SH-SY5Y (cell line): ENCODE measurements at regions not wholly inside any gene's neighbourhood (a gene's known extent, or its start where the extent isn't known, plus 50 kb on each side); places are given as distances from the start of the nearest gene placed in this dataset.

Source experiments
- GATA2 ChIP-seq: IDR thresholded peaks from 2 replicates; pipeline ENCODE4 v1.6.1; 2011; ENCODE audit warnings: mild to moderate bottlenecking, low read depth, low read length
- GATA3 ChIP-seq: IDR thresholded peaks from 2 replicates; pipeline ENCODE4 v1.6.1; 2011; ENCODE audit warnings: low read depth, mild to moderate bottlenecking, low read length, moderate library complexity

DNA sequence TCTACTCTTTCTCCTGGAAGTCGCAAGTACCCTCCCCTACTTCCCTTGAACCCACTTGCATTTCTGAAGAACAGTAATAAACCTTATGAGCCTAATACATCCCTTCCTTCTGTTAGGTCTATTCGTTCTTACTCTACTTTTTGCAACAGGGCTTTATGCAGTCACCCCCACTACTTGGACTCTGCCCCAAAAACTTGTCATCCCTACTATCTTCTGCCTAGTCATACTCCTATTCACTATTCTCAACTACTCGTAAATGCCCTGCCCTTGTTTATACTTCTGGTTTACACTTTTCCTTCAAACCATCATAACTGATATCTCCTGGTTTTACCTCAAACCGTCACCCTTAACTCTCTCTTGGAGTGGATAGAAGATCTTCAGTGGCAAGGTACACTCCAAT, 55.2 kb upstream of the SLIT2 start:
- TF ChIP-seq GATA3 (no peak), GATA2 (no peak)

DNA sequence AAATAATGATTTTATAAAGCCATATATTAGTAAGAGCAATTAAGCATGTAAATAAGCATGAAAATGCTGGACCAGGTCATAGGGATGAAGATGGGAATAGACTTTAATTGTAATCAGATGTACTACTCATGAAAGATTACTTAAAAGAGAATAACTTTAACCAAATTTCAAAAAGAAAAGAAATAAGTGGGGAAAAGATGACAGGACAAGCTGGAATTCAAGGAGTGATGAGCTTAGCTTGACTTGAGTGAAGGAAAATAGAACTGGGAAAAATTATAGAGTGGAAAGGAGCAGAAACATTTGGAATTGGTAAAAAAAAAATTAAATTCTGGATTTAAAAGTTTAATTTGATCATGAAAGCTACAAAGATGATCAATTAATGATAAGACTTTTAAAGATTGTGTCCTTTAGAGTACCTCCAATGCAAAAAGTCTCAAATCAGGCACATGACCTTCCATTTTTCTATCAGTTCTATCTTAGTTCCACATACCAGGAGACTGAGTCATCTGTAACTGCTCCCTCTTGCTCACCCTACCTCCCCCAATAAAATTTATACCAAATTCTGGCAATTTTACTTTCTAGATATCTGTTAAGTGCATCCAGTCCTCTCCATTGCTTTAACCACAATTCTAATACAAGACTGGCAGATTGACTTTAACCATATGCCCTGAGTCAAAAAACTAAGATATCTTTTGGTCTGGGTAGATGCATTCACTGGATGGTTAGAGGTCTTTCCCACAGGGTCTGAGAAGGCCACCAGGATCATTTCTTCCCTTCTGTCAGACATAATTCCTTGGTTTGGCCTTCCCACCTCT, 56.4 kb upstream of the SLIT2 start:
- TF ChIP-seq GATA2 (no peak), GATA3 (no peak)

DNA sequence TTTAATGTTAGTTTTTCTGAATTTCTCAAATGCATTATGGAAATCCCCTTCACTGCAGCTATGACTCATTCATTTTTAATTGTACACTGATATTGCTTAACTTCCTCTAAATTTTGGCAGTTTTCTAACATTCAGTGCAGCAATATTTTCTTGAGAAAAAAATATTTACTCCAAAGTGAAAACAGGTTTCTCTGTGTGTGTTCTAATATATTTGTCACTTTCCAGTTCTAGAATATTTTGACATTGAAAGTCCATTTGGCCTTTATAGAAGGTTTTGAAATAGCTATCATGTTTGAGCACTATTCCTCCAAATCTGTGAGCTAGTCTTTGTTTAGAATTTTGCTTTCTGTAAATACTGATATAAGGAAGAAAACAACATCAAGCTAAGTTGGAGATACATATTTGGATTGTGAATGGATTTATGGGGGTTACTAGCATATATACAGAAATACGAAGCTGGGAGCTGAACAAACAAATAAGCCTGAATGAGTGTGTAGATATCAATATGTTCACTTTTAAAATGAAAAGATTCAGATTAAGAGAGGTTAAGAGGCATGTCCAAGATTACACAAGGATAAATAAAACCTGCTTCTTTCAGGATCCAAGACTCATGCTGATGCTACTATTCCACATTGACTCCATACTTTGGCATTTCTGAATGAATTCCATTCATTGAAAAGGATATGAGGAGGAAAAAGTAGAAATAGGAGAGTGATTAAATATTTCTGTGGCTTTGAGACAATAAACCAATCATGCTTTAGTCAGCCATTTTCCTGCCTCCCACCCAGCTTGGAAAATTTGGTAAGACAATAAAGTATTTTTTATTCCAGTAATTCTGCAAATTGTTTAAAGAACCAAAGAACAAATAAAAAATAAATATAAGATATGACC, 57.3 kb upstream of the SLIT2 start:
- no peak for TF ChIP-seq GATA3
- no peak for TF ChIP-seq GATA2

DNA sequence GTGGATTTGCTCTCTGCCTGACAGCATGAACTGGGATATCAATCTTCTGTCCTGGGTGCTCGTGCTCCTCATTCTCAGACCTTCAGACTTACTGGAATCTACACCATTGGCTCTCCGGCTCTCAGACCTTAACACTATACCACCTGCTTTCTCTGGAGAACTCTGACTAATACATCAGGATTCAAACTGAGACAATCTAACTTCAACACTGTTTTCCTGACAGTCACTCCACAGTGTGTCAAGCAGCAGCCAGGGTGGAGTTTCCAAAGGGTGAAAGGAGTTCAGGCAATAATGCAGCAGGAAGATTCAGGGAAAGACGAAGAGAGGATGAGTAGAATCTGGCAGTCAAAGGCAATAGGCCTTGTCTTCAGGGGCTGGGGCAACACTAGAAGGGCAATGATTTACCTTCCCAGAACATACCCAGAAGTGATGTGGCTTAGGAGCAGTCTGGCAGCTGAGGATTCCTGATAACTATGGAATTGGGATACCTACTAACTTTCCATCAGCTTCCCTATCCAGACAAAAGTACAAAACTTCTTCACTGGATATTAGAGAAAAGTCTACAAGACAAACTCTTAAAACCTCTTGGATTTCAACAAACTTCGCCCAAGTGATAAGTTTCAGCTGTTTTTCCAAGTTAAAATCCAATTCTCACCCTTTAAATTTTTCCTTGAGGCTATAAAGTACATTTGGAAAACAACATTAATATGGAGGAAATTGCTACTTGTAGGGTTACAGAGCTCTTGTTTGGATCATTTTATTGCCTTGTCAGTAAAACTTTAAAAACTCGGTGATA, 58.4 kb upstream of the SLIT2 start:
- TF ChIP-seq GATA2 (no peak), GATA3 (no peak)

DNA sequence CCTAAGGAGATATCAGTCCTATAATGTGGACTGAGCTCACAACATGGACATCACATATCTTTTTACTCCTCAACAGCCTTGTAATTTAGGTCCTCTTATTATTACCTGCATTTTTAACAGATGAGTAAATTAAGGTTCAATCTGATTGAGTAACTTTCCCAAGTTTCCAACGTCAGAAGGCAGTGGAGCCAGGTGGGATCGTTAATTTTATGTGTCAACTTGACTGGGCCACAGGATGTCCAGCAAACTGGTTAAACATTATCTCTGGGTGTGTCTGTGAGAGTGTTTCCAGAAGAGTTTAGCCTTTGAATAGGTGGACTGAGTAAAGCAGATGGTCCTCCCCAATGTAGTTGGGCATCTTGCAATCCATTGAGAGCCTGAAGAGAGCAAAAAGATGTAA, 59.0 kb upstream of the SLIT2 start:
- no peak for TF ChIP-seq GATA3
- no peak for TF ChIP-seq GATA2

DNA sequence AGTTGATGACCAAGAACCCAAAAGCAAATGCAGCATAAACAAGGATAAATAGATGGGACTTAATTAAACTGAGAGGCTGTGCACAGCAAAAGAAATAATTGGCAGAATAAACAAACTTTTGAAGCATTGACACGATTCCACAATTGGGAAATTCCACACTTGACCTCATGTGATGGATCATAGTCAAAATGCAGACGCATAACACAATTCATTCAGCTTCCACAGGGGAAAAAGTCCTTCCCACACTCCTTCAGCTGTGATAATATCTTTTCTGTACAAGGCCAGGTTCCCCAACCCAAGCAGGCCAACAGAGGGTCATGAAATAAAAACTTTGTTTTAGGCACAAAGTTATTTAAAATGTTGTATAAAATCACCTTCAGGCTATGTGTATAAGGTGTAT, 66.6 kb upstream of the SLIT2 start:
- no peak for TF ChIP-seq GATA2
- no peak for TF ChIP-seq GATA3

DNA sequence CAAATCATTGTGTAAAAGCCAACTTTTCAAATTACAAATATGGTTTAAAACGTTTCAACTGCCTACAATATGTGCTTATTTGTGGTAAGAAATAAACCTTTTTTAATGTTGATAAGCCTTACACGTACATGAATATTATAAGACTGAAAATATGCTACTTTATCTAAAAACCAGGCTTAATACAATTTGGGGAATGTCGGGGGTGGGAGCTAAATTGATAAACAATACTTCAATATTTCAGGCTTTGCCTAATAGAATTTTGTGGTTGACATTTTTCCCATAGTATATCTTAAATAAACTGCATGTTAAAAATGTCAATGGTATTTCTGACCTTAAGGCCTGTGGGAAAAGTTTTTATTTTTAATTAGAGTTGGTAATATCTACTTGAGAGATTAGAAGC, 69.8 kb upstream of the SLIT2 start:
- TF ChIP-seq GATA2 (no peak), GATA3 (no peak)

DNA sequence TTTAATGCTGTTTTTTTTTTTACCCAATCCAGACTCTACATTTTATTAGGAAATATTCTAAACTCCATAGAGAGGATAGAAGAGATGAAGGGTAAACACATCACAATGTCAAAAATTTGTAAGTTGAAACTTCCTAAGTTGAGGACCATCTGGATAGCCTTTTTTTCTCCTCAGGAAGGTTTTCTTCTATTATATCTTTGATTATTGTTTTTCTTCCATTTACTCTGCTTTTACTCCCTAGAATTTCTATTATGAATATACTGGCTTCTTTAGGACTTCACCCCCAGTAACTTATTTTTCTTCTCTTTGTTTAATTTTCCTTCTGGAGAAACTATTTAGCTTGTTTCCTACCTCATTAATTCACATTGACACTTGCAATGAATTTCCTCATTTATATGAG, 71.2 kb upstream of the SLIT2 start:
- TF ChIP-seq GATA2 (no peak), GATA3 (no peak)

GRCh38 chr4:20178902-20179576, 72.7 kb upstream of the SLIT2 start:
- TF ChIP-seq GATA2, result no peak
- no peak for TF ChIP-seq GATA3

- no peak for TF ChIP-seq GATA3
- no peak for TF ChIP-seq GATA2
Measured at GRCh38 chr4:20176881-20177280, 74.8 kb upstream of the SLIT2 start.

- TF ChIP-seq GATA2, result no peak
- TF ChIP-seq GATA3, result no peak
Measured at GRCh38 chr4:20172070-20172760, 79.5 kb upstream of the SLIT2 start.

- TF ChIP-seq GATA3, result no peak
- TF ChIP-seq GATA2, result no peak
Measured at GRCh38 chr4:20166544-20166943, 85.2 kb upstream of the SLIT2 start.

DNA sequence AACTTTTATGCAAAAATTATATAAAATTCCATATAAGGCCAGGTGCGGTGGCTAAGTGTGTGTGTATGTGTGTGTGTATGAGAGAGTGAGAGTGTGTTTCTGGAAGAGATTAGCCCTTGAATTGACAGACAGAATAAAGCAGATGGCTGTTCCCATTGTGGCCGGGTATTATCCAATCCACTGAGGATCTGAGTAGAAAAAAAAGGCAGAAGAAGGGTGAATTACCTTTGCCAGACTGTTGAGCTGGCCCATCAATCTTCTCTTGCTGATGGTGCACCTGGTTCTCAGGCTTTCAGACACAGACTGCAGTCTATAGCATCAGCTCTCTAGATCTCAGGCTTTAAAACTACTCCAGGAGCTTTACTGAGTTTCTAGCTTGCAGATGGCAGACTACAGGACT, 92.2 kb upstream of the SLIT2 start:
- TF ChIP-seq GATA2 (no peak), GATA3 (no peak)

DNA sequence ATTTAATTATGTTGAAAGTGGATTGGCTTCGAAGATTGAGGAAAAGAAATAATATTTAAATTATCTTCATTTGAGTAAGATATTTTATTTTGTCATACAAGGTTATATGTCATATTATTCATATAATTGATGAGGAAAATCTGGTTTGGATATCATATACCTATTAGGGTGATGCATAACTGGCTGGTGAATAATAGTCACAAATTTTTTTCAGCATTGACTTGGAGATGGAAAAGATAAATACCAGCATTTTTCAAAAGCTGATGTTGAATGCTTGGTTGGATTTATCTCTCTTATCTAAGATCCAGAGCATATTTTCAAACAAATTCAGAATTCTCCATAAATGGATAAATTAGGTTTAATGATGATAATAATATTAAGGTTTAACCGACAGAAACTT, 93.5 kb upstream of the SLIT2 start:
- TF ChIP-seq GATA2 (no peak), GATA3 (no peak)
